ENCODE measurements at regions not wholly inside any gene's neighbourhood (a gene's known extent, or its start where the extent isn't known, plus 50 kb on each side); places are given as distances from the start of the nearest gene placed in this dataset.

GRCh38 chr11:70522593-70523311 lies 124.4 kb downstream of the CTTN start:
- DNase-seq: no peak

GRCh38 chr11:70523384-70524095 lies 125.2 kb downstream of the CTTN start:
- no peak for DNase-seq

DNA sequence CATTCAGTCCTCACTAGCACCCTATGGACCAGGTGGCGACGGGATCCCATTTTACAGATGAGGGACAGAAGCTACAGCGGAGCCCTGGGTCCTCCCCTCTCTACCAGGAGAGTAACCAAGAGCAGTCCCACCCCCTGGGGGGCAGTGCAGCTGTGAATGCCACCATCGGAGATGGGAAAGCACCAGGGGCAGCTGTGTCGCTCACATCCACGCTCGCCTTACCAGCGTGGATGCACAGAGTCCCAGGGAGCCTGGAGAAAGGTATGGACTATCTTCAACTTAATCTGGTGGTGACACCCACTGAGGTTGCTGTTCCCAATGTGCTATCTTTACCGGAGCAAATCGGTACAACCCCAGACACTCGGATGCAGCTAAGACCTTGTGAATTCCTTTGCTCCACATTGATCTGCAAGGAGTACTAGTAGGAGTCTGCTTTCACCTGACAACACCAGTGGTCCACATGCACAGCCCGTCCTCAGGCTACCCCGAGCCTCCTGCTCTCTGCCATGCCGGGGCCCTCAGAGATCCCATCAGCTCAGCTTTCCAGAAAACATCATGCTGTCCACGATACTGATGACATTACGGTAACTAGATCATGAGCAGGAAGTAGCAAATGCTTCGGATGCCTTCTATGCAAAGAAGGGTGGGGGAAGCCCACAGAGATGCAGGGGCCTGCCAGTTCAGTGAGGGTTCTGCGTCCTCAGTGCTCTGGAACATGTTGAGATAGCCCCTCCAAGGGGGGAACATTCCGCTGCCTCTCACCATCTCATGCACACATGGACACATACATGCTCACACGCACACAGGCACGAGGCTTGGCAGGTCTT lies 126.0 kb downstream of the CTTN start:
- DNase-seq: no peak

GRCh38 chr11:70525006-70525405 lies 126.7 kb downstream of the CTTN start:
- DNase-seq: no peak

- no peak for DNase-seq
These were observed 127.1 kb downstream of the CTTN start for GRCh38 chr11:70525466-70525865.

DNA sequence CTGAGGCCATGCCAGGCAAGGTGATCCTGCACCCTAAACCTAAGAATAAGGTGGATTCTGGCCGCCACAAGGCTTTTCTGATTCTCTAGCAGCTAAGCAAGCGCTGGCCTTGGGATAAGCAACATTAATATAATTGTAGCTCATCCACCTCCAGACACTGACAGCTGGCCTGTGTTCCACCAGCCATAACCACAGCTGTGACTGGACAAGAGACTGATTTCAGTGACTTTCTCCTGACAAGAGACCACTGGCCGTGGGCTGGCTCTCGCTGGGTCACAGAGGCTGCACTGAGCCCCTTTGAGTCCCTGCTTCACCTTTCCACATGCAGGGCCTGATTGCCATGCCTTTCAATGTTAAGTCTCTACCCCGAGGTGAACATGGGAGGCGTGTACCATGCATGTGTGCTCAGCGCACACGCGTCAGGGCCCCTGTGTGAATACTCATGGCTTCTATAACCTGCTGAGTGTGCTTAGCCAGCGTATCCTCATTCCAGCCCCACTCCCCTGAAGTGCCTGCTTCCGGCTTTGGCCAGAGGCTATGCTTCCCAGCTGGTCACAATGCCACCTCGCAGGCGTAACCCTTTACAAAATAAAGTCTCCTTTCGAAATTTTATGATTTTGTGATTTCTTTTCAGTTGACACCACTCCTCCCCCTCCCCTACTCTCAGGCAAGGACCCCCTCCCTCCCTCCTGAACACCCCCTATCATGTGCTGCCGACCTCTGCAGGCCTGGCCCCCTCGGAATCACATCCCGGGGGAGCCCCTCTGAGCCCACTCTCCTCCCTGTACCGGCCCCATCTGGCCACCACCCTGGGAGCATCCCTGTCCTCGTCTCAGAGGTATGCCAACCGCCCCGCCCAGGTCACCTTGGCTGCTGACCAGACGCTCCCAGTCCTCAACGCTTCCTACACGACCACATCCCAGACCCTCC lies 128.1 kb downstream of the CTTN start:
- no peak for DNase-seq

DNA sequence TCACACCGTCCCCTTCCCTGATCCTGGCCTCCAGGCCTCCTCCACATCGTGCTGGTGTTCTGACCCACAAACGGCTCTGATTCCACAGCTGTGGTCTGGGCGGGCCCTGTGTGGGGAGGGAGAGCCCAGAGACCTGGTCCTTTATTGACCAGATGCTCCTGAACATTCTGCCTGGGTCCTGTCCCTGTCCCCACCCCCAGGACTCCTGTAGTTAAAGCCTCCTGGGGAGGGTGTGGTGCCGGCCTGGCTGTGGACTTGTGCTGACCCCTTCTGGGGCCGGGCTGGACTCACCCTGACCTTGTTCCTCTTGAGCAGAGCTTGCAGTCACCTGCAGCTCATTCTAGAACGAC lies 128.7 kb downstream of the CTTN start:
- DNase-seq: no peak

- no peak for DNase-seq
These were observed 129.2 kb downstream of the CTTN start for GRCh38 chr11:70527429-70528045.

GRCh38 chr11:70528046-70528793 lies 129.9 kb downstream of the CTTN start:
- no peak for DNase-seq

- no peak for DNase-seq
These were observed 130.7 kb downstream of the CTTN start for GRCh38 chr11:70528794-70529580.

DNA sequence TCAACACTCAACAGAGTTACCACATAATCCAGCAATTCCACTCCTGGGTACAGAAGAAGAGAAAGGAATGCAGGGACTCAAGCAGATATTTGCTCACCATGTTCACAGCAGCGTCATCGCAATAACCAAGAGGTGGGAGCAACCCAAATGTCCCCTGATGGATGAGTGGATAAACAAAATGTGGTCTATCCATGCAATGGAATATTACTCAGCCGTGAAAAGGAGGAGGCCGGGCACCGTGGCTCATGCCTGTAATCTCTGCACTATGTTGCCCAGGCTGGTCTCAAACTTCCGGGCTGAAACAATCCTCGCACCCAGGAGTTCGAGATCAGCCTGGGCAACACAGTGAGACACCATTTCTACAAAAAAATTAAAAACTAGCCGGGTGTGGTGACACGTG lies 131.7 kb downstream of the CTTN start:
- no peak for DNase-seq

- DNase-seq: no peak
These were observed 132.4 kb downstream of the CTTN start for GRCh38 chr11:70530629-70531185.

DNA sequence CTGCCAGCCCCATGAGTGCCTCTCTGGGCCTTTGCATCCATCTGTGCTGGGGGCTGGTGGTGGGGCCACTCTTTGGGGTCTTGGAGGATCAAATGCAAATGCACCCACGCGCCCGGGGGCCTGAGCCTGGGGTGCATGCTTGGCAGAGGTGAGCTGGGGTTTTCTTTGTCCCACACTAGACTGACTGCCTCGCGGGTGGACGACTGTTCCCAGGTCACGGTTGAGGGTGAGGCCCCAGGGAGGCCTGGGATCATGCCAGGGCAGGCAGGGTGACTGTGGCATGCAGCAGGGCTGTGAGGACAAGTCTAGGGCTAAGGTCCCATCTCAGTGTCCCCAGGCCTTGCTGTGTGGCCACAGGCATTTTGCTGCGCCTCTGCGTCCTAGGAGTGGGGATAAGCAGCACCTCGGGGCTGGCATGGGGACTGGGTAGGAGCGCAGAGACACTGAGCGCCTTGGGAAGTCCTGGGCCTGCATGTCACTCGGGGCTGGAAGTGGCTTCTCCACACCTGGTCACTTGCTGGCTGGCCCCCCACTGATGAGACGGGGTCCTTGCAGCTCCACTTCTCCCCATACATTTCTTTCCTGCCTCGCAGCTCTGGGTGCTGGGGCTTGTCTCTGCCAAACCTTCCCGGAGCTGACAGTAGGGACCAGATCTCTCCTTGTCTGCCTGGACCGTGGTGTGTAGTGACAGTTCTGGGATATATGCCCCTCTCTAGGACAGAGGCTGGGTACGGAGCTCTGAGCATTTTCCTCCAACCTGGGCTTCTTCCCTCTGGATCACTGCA lies 133.1 kb downstream of the CTTN start:
- no peak for DNase-seq

- no peak for DNase-seq
These were observed 133.7 kb downstream of the CTTN start for GRCh38 chr11:70532066-70532440.

DNA sequence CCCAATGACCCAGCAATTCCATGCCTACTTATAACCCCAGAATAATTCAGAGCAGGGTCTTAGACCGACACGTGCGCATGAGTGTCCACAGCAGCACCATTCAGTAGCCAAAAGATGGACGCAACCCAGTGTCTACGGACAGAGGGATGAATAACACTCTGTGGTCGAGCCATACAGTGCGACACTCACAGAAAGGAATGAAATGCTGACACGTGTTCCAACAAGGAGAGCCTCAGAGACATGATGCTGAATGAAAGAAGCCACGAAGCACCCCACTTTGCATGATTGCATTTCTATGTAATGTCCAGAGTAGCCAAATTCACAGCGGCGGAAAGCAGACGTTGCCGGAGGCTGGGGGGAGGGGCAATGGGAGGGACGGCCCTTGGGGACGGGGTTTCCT lies 134.4 kb downstream of the CTTN start:
- DNase-seq: no peak

GRCh38 chr11:70535191-70535971 lies 137.1 kb downstream of the CTTN start:
- DNase-seq: no peak

GRCh38 chr11:70536051-70536877 lies 137.9 kb downstream of the CTTN start:
- no peak for DNase-seq

All from stimulated activated CD4-positive, alpha-beta T cell treated with anti-CD3 and anti-CD28 coated beads, Interleukin-2, amount 100 ng/mL, for 48 hours (primary cell).